ENCODE measurements at regions not wholly inside any gene's neighbourhood (a gene's known extent, or its start where the extent isn't known, plus 50 kb on each side); places are given as distances from the start of the nearest gene placed in this dataset.

DNA sequence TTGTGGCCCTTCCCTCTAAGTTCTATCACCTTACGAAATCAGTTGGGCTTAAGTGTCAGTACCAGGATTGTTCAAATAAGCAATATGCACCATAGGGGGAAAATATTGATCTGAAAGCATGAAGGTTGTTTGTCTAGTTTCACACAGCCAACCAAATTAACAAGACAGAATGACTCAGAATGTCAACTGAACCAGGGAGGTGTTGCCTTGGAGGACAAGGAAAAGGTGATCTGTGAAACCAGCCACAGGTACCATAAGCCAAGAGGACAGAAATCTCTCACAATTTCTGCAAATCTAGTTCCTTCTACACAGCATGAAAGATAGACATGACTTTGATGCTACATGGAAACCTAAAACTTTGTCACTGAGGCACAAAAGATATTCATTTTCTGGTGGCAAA is 297.9 kb downstream of the BCL11B start:
- H3K27me3 Mint-ChIP-seq: no peaks in the 10 kb centered on the region
- no peaks in the 10 kb centered on the region for H3K36me3 Mint-ChIP-seq
- no peak for DNase-seq (ENCODE audit: low spot score in 2 of 2)
- no peak for ATAC-seq (ENCODE audit: low read depth)
- H3K4me3 Mint-ChIP-seq: no peak overlapping the region
- H3K4me1 Mint-ChIP-seq: no peaks in the 10 kb centered on the region
- H3K9me3 Mint-ChIP-seq: peaks cover 1% of the 10 kb centered on the region
- no peak overlapping the region for H3K27ac Mint-ChIP-seq

DNA sequence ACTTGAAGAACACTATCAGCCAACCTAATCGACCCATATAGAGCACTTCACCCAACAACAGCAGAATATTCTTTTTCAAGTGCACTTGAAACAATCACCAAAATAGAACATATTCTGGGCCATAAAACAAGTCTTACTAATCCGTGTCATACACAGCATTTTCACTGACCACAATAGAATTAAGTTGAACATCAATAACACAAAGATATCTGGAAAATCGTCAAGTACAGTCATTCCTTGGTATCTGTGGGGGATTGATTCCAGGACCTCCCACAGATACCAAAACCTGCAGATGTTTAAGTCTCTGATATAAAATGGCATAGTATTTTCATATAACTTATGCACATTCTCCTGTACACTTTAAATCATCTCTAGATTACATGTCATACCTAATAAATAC is 295.7 kb downstream of the BCL11B start:
- no peak for DNase-seq (ENCODE audit: low spot score in 2 of 2)
- Mint-ChIP-seq H3K36me3 (no peaks in the 10 kb centered on the region), H3K9me3 (peaks cover 3% of the 10 kb centered on the region), H3K4me3 (no peak overlapping the region), H3K27me3 (no peaks in the 10 kb centered on the region), H3K27ac (no peak overlapping the region), H3K4me1 (no peaks in the 10 kb centered on the region)
- ATAC-seq (ENCODE audit: low read depth): no peak

DNA sequence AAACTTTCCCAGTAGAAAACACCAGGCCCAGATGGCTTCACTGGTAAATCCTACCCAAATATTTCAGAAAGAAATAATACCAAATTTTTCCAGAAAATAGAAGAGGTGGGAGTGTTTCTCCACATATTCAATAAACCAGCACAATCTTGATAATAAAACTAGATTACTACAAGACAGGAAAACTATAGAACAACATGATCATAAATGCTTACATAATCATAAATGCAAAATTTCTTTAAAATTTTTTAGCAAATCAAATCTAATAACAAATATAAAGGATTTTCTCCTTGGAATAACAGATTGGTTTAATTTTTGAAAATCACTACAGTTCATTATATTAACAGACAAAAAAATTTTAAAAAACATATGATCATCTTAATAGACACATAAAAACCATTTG is 294.5 kb downstream of the BCL11B start:
- peaks cover 3% of the 10 kb centered on the region for H3K9me3 Mint-ChIP-seq
- H3K4me1 Mint-ChIP-seq: no peaks in the 10 kb centered on the region
- H3K36me3 Mint-ChIP-seq: no peaks in the 10 kb centered on the region
- no peak overlapping the region for H3K27ac Mint-ChIP-seq
- ATAC-seq (ENCODE audit: low read depth): no peak
- no peak for DNase-seq (ENCODE audit: low spot score in 2 of 2)
- no peaks in the 10 kb centered on the region for H3K27me3 Mint-ChIP-seq
- H3K4me3 Mint-ChIP-seq: no peak overlapping the region

DNA sequence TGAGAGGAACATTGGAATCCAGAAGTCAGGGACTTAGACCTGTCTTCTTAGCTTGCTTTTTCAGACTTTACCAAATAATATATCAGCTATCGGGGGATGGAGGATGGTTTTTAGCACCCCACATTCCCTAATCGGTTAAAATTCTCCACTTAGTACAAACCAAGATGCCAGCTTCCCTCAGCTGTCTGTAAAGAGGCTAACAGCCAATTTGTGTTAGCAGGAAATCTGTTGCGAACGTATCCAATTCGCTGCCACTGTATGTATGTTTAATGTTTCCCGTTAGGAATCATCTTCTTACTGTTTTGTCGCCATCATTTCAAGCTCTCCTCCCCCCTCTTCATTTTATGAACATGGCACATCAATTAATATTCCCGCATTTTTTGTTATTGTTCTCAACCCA is 289.0 kb downstream of the BCL11B start:
- DNase-seq (ENCODE audit: low spot score in 2 of 2) (no peak), ATAC-seq (ENCODE audit: low read depth) (no peak)
- Mint-ChIP-seq H3K4me1 (no peaks in the 10 kb centered on the region), H3K27me3 (no peaks in the 10 kb centered on the region), H3K36me3 (no peaks in the 10 kb centered on the region), H3K4me3 (no peak overlapping the region), H3K9me3 (peaks cover 10% of the 10 kb centered on the region), H3K27ac (no peak overlapping the region)

DNA sequence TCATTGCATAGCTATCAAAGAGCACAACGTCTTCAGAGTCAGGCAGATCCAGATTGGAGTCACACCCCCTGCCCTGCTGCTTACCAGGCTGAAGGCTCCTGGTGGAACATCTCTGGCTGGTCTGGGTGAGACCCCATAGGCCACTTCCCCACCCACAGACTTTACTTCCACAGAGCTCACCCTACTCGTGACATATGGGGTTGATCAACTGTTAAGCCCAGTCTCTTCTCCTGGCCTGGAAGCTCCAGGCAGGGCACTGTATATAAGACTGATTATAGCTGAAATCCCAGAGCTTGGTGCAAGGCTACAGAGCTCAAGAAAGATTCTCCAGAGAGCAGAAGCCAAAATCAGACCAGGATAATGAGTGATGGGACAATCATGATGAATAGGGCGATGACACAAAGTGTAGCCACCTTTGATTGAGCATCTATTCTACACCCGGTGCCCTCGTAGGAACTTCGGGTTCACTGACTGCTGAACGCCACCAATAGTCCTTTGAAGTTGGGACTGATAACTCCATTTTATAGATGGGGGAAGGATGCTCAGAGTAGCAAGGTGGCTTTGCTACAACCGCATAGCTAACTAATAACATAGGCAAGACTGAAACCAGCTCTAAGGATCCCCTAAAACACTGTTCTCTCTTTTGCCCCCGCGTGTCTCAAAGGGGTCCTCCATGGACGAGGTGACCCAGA is 287.8 kb downstream of the BCL11B start:
- ATAC-seq (ENCODE audit: low read depth): no peak
- Mint-ChIP-seq H3K4me1 (no peaks in the 10 kb centered on the region), H3K27ac (no peak overlapping the region), H3K36me3 (no peaks in the 10 kb centered on the region), H3K27me3 (no peaks in the 10 kb centered on the region), H3K4me3 (no peak overlapping the region), H3K9me3 (peaks cover 12% of the 10 kb centered on the region)
- no peak for DNase-seq (ENCODE audit: low spot score in 2 of 2)

DNA sequence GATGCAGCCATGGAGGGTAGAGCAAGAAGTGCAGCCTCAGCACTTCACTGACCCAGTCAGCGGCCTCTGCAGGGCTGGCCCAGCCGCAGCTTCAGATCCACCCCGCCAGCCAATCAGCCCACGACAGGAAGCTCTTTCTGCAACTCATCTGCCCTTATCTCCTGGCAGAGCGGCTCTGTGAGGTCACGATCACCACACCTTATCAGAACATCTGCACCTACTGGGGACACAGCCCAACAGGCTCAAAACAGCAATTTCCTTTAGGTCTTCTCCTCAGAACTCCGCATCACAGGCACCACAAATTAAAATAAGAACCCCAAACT is 287.3 kb downstream of the BCL11B start:
- no peak for ATAC-seq (ENCODE audit: low read depth)
- peaks cover 12% of the 10 kb centered on the region for H3K9me3 Mint-ChIP-seq
- no peak for DNase-seq (ENCODE audit: low spot score in 2 of 2)
- no peak overlapping the region for H3K27ac Mint-ChIP-seq
- no peaks in the 10 kb centered on the region for H3K4me1 Mint-ChIP-seq
- no peaks in the 10 kb centered on the region for H3K27me3 Mint-ChIP-seq
- H3K4me3 Mint-ChIP-seq: no peak overlapping the region
- no peaks in the 10 kb centered on the region for H3K36me3 Mint-ChIP-seq

DNA sequence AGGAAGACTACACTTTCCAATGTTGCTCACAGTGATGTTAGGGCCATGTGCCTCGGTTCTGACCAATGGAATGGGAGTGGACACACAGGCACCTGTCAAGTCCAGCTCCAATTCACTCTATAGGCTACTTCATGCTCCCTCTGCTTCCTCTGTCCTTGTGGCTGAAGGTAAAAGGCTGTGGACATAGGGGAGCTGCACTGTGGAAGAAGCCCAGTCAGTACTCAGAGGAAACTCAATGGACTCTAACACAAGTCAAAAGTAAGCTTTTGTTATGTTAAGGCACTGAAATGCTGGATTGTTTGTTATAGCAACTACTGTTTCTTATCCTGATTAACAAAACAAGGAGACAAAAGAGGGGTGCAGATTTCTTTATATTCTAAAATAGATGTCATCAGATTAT is 278.2 kb downstream of the BCL11B start:
- H3K9me3 Mint-ChIP-seq: peaks cover 10% of the 10 kb centered on the region
- no peaks in the 10 kb centered on the region for H3K36me3 Mint-ChIP-seq
- no peak overlapping the region for H3K27ac Mint-ChIP-seq
- H3K4me1 Mint-ChIP-seq: no peaks in the 10 kb centered on the region
- H3K4me3 Mint-ChIP-seq: no peak overlapping the region
- DNase-seq (ENCODE audit: low spot score in 2 of 2) (no peak), ATAC-seq (ENCODE audit: low read depth) (no peak)
- H3K27me3 Mint-ChIP-seq: peaks cover 2% of the 10 kb centered on the region

DNA sequence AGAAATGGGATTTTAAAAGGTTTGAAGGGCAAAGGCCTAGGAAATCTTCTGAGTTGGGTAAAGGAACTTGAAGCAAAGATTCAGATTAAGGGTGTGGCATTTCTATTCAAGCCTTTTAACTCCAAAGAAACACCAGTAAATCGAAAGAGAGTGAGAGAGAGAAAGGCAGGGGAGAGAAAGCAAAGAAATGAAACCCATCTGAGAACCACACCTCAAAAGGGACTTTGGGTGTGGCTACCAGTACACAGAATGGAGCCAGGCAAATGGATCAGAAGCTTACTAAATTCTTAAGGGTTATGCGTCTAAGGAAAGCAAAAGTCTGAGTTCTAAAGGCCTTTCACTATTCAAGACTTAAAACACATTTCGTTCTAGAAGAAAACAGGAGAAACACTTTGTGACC is 277.4 kb downstream of the BCL11B start:
- Mint-ChIP-seq H3K27me3 (peaks cover 2% of the 10 kb centered on the region), H3K9me3 (peaks cover 10% of the 10 kb centered on the region), H3K36me3 (no peaks in the 10 kb centered on the region), H3K4me1 (no peaks in the 10 kb centered on the region), H3K4me3 (no peak overlapping the region), H3K27ac (no peak overlapping the region)
- DNase-seq (ENCODE audit: low spot score in 2 of 2): no peak
- ATAC-seq (ENCODE audit: low read depth): no peak

DNA sequence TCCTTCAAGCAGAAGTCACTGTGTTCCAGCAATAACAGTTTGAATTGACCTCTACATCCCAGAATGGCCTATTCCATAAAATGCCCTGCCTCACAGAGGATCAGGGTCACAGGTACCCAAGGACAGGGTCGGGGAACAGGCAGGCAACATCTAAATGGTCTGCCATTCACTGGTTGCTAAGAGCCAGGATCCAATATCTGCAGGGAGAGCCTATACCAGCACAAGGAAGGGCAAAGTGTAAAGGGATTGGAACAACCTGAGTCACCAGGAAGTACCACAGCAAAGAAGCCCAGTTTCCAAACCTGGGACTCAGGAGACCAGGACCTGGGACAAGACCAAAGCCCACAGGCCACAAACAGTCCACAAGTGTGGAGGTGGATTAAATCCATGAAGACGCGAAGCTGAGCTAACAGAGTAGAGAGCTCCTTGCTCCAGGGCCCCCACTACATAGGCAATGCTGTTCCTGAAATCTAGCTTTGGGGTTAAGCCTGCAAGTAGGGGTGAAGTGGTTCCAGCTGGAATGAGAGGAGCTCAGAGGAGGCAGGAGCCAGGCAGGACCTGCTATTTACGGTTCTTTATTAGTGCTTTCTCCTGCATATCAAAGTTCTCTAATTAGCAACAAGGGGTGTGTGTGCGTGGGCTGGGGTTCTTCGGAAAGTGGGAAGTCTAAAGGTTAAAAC is 274.3 kb downstream of the BCL11B start:
- Mint-ChIP-seq H3K27me3 (no peaks in the 10 kb centered on the region), H3K36me3 (no peaks in the 10 kb centered on the region), H3K27ac (no peak overlapping the region), H3K4me1 (no peaks in the 10 kb centered on the region), H3K9me3 (peaks cover 4% of the 10 kb centered on the region), H3K4me3 (no peak overlapping the region)
- ATAC-seq (ENCODE audit: low read depth): no peak
- DNase-seq (ENCODE audit: low spot score in 2 of 2): no peak

DNA sequence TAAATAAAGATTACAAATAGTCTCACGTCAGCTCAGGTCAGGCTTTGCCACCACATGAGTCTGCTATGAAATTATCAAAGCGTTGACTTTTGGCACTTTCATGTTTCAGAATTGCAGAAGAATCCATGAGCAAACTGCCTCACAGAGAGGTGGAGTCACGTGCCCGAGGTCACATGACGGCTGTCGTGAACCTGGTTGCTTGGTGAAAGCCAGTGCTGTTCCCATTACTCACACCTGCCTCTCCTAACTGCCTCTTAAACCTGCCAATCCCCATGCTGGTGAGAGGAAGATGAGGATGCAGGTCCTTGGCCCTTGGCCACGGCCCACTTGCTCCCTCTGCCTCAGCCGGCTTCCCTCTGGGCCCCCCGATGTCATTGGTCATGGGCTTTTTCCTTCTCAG is 272.7 kb downstream of the BCL11B start:
- no peak overlapping the region for H3K4me3 Mint-ChIP-seq
- H3K4me1 Mint-ChIP-seq: no peaks in the 10 kb centered on the region
- no peak overlapping the region for H3K27ac Mint-ChIP-seq
- DNase-seq (ENCODE audit: low spot score in 2 of 2): no peak
- no peaks in the 10 kb centered on the region for H3K27me3 Mint-ChIP-seq
- no peaks in the 10 kb centered on the region for H3K36me3 Mint-ChIP-seq
- H3K9me3 Mint-ChIP-seq: peaks cover 2% of the 10 kb centered on the region
- no peak for ATAC-seq (ENCODE audit: low read depth)

DNA sequence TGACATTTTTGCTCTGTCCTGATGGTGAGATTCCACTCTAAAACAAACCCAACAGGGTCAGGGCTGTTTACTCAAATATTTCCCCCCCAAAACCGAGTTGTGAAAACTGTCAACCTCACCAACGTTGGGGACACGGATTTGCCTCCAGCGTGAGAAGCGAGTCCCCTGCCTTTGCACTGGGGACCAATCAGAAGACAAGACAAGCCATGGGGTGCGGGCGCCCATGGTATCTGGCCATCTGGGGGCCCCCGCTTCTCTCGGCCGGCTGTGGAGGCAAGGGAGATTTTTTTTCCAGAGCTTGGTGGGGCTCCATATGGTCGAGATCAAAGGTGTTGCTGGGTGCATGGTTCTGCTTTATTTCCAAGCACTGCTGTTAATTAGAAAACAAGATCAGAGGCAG is 272.1 kb downstream of the BCL11B start:
- DNase-seq (ENCODE audit: low spot score in 2 of 2) (no peak), ATAC-seq (ENCODE audit: low read depth) (no peak)
- Mint-ChIP-seq H3K36me3 (no peaks in the 10 kb centered on the region), H3K9me3 (peaks cover 3% of the 10 kb centered on the region), H3K4me1 (no peaks in the 10 kb centered on the region), H3K27ac (no peak overlapping the region), H3K27me3 (no peaks in the 10 kb centered on the region), H3K4me3 (no peak overlapping the region)

DNA sequence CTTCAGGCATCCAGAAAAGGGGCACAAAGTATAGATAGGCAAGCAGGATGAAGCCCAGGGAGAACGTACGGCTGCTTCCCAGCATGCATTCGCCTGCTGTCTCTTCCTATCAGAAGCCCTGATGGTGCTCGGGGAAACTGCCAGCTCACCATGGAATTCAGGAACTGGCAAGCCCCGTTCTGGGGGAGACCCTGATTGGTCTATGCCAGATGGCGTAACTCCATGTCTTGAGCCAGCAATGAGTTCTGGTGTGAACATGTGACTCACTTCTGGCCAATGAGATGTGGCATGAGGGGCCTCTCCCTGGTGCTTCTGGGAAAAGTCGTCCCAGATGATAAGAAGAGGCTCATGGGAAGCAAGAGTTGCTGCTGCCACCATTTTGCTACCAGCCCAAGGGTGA is 270.8 kb downstream of the BCL11B start:
- Mint-ChIP-seq H3K4me3 (no peak overlapping the region), H3K9me3 (peaks cover 3% of the 10 kb centered on the region), H3K27me3 (no peaks in the 10 kb centered on the region), H3K4me1 (no peaks in the 10 kb centered on the region), H3K36me3 (no peaks in the 10 kb centered on the region), H3K27ac (no peak overlapping the region)
- no peak for DNase-seq (ENCODE audit: low spot score in 2 of 2)
- no peak for ATAC-seq (ENCODE audit: low read depth)

DNA sequence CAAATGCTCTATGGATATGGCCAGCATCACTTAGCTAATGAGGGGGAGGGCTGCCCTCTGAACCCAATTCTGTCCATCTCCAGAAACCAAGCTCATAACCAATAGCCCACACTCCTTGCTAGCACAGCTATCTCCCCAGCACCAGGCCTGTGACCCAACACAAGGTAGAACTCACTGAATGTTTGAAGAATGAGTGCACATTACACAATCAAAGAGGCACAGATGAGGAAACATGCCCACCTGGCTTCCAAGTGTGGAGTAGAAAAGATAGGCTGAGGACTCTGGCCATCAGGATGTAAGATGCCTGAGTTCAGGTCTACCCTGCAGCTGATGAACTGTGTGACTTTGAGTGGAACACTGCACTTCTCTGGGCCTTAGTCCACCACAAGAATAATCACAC is 268.4 kb downstream of the BCL11B start:
- ATAC-seq (ENCODE audit: low read depth): no peak
- Mint-ChIP-seq H3K9me3 (peaks cover 8% of the 10 kb centered on the region), H3K36me3 (no peaks in the 10 kb centered on the region), H3K27ac (no peak overlapping the region), H3K4me3 (no peak overlapping the region), H3K27me3 (no peaks in the 10 kb centered on the region), H3K4me1 (no peaks in the 10 kb centered on the region)
- DNase-seq (ENCODE audit: low spot score in 2 of 2): no peak

DNA sequence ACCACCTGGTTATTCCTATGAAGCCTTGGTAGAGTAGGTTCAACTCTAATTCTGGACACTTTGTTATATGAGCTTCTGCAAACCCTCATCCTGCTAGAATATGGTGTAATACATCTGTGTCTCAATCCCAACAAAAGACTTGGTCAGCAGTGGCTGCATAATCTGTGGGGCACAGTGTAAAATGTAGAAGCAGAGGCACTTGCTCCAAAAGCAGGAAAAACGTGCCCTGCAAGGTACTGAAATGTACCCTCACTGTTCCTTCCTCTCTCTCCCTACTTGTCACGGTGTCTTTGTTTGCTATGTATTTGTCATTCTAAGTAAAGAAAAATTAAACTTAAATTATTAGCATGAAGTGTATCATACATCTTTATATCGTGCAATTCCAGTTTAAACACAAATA is 267.9 kb downstream of the BCL11B start:
- no peaks in the 10 kb centered on the region for H3K4me1 Mint-ChIP-seq
- H3K9me3 Mint-ChIP-seq: peaks cover 8% of the 10 kb centered on the region
- H3K27ac Mint-ChIP-seq: no peak overlapping the region
- no peak for ATAC-seq (ENCODE audit: low read depth)
- H3K4me3 Mint-ChIP-seq: no peak overlapping the region
- no peak for DNase-seq (ENCODE audit: low spot score in 2 of 2)
- no peaks in the 10 kb centered on the region for H3K36me3 Mint-ChIP-seq
- no peaks in the 10 kb centered on the region for H3K27me3 Mint-ChIP-seq

DNA sequence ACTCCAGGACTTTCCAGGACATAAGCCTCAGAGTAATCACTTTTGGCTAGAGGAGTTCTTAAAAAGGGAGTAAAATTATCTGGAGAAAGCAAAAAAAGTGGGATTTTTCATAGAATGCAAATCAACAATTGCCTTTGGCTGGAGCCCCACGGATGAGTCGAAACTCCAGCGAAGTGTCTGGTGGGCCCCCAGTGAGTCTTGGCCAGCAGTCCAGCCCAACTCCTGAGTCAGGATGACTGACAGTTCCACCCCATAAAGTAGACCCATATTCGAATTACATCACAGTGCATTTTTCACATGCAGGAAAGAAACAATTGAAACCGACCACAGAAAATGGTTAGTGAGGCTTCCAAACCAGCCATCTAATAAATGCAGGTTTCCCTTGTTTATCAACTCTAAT is 265.7 kb downstream of the BCL11B start:
- Mint-ChIP-seq H3K27ac (no peak overlapping the region), H3K9me3 (peaks cover 8% of the 10 kb centered on the region), H3K27me3 (peaks cover 3% of the 10 kb centered on the region), H3K36me3 (no peaks in the 10 kb centered on the region), H3K4me1 (no peaks in the 10 kb centered on the region), H3K4me3 (no peak overlapping the region)
- DNase-seq (ENCODE audit: low spot score in 2 of 2): no peak
- no peak for ATAC-seq (ENCODE audit: low read depth)
